ENCODE measurements at regions not wholly inside any gene's neighbourhood (a gene's known extent, or its start where the extent isn't known, plus 50 kb on each side); places are given as distances from the start of the nearest gene placed in this dataset.

DNA sequence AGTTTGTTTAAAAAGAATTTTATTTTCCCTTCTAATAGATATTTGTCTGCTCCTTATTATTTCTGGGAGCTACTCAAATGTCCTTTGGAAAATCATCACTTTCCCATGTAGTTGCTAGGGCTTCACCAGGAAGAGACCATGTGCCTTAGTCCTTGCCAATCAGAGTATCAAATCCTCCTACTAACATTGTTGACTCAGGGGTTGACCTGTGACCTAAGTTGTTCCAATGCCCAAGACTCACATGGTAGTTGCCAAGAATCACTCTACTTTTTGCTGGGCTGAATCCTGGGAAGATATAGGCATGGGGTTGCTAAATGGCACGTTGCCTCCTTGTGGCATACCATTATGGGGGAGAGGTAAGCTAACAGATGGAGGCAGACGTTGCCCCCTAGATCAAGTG is 58.2 kb upstream of the FOXD3 start:
- Histone ChIP-seq H3K36me3 (replicated peaks in 1 of 2; ENCODE audit: control extremely low read depth in 1 of 2, control insufficient read depth in 1 of 2, extremely low read depth in 1 of 2, insufficient read depth in 2 of 2, low read length in 1 of 2) (no peaks in the 10 kb centered on the region), H3K27me3 (replicated peaks in 1 of 4; ENCODE audit: control extremely low read depth in 1 of 4, control insufficient read depth in 3 of 4, insufficient read depth in 4 of 4, low read length in 3 of 4) (peaks cover 0 to under 1% (median 0%) of the 10 kb centered on the region in 4 experiments), H3K27ac (ENCODE audit: low read length in 2 of 2) (no peak overlapping the region), H3K4me3 (ENCODE audit: control extremely low read depth in 1 of 5, extremely low read depth in 1 of 5, insufficient read depth in 1 of 5, low read depth in 2 of 5, low read length in 4 of 5) (no peak overlapping the region), H4K20me1 (ENCODE audit: control insufficient read depth, insufficient read depth, low read length, poor library complexity, severe bottlenecking) (no peaks in the 10 kb centered on the region), H3K79me2 (ENCODE audit: control insufficient read depth, insufficient read depth, low read length) (no peaks in the 10 kb centered on the region), H3K4me1 (ENCODE audit: control insufficient read depth in 2 of 2, insufficient read depth in 2 of 2, low read length in 2 of 2) (no peaks in the 10 kb centered on the region), H2AFZ (ENCODE audit: insufficient read depth, low read depth, low read length, poor library complexity, severe bottlenecking) (no peak overlapping the region), H3K9ac (ENCODE audit: low read length) (no peak overlapping the region), H3K9me3 (ENCODE audit: control extremely low read depth in 1 of 3, control insufficient read depth in 2 of 3, insufficient read depth in 1 of 3, low read length in 2 of 3) (no peaks in the 10 kb centered on the region), H3K4me2 (replicated peaks; ENCODE audit: low read depth, low read length, poor library complexity, severe bottlenecking) (no peak overlapping the region)
- 67% methylated on average over 1 of the region's 2 CpGs for WGBS (ENCODE audit: insufficient coverage)
- no peak for ATAC-seq (ENCODE audit: low read depth)
- Mint-ChIP-seq H3K4me3 (no peak overlapping the region), H3K27me3 (peaks cover 18% of the 10 kb centered on the region), H3K4me1 (no peaks in the 10 kb centered on the region), H3K9me3 (ENCODE audit: insufficient read depth) (no peaks in the 10 kb centered on the region), H3K27ac (no peak overlapping the region)
- DNase-seq: no peak
- intact Hi-C loops (cut with micrococcal nuclease): no loop called here
- ChIA-PET CTCF (no interaction called here), POLR2A (no interaction called here)
- TF ChIP-seq EZH2 (IDR thresholded peaks at IDR 0.05; ENCODE audit: borderline replicate concordance, insufficient read depth, low read depth, low read length, poor library complexity, severe bottlenecking): no peak
- TF ChIP-seq, protein P1, sequence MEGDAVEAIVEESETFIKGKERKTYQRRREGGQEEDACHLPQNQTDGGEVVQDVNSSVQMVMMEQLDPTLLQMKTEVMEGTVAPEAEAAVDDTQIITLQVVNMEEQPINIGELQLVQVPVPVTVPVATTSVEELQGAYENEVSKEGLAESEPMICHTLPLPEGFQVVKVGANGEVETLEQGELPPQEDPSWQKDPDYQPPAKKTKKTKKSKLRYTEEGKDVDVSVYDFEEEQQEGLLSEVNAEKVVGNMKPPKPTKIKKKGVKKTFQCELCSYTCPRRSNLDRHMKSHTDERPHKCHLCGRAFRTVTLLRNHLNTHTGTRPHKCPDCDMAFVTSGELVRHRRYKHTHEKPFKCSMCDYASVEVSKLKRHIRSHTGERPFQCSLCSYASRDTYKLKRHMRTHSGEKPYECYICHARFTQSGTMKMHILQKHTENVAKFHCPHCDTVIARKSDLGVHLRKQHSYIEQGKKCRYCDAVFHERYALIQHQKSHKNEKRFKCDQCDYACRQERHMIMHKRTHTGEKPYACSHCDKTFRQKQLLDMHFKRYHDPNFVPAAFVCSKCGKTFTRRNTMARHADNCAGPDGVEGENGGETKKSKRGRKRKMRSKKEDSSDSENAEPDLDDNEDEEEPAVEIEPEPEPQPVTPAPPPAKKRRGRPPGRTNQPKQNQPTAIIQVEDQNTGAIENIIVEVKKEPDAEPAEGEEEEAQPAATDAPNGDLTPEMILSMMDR (IDR thresholded peaks at IDR 0.05): no peak

DNA sequence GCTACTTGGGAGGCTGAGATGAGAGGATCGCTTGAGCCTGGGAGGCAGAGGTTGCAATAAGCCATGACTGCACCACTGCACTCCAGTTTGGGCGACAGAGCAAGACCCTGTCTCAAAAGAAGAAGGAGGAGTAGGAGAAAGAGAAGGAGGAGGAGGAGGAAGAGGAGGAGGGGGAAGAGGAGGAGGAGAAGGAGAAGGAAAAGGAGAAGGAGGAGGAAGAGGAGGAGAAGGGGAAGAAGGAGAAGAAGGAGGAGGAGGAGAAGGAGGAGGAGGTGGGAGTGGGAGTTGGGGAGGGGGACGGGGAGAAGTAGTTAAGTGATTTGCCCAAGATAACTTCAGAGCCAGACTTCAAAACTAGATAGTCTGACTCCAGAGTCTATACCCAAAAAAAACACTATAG is 55.5 kb upstream of the FOXD3 start:
- no peak for ATAC-seq (ENCODE audit: low read depth)
- H3K4me1 ChIP-seq (ENCODE audit: control insufficient read depth in 2 of 2, insufficient read depth in 2 of 2, low read length in 2 of 2): no peaks in the 10 kb centered on the region
- no peak overlapping the region for H2AFZ ChIP-seq (ENCODE audit: insufficient read depth, low read depth, low read length, poor library complexity, severe bottlenecking)
- intact Hi-C loops (cut with micrococcal nuclease): no loop called here
- Mint-ChIP-seq H3K27ac (no peak overlapping the region), H3K4me1 (no peaks in the 10 kb centered on the region), H3K4me3 (no peak overlapping the region), H3K27me3 (peaks cover 11% of the 10 kb centered on the region), H3K9me3 (ENCODE audit: insufficient read depth) (no peaks in the 10 kb centered on the region)
- no peaks in the 10 kb centered on the region for H3K36me3 ChIP-seq (replicated peaks in 1 of 2; ENCODE audit: control extremely low read depth in 1 of 2, control insufficient read depth in 1 of 2, extremely low read depth in 1 of 2, insufficient read depth in 2 of 2, low read length in 1 of 2)
- no peaks in the 10 kb centered on the region for H4K20me1 ChIP-seq (ENCODE audit: control insufficient read depth, insufficient read depth, low read length, poor library complexity, severe bottlenecking)
- ChIA-PET POLR2A (no interaction called here), CTCF (no interaction called here)
- no peaks in the 10 kb centered on the region for H3K79me2 ChIP-seq (ENCODE audit: control insufficient read depth, insufficient read depth, low read length)
- H3K4me2 ChIP-seq (replicated peaks; ENCODE audit: low read depth, low read length, poor library complexity, severe bottlenecking): no peak overlapping the region
- H3K9me3 ChIP-seq (ENCODE audit: control extremely low read depth in 1 of 3, control insufficient read depth in 2 of 3, insufficient read depth in 1 of 3, low read length in 2 of 3): no peaks in the 10 kb centered on the region
- H3K9ac ChIP-seq (ENCODE audit: low read length): no peak overlapping the region
- no peak for DNase-seq
- 93% methylated on average over 2 of the region's 3 CpGs for WGBS (ENCODE audit: insufficient coverage)
- H3K4me3 ChIP-seq (ENCODE audit: control extremely low read depth in 1 of 5, extremely low read depth in 1 of 5, insufficient read depth in 1 of 5, low read depth in 2 of 5, low read length in 4 of 5): no peak overlapping the region
- H3K27me3 ChIP-seq (replicated peaks in 1 of 4; ENCODE audit: control extremely low read depth in 1 of 4, control insufficient read depth in 3 of 4, insufficient read depth in 4 of 4, low read length in 3 of 4): peaks cover 0 to 3% (median 0%) of the 10 kb centered on the region in 4 experiments
- TF ChIP-seq, protein P1 (IDR thresholded peaks at IDR 0.05): no peak
- no peak for TF ChIP-seq EZH2 (IDR thresholded peaks at IDR 0.05; ENCODE audit: borderline replicate concordance, insufficient read depth, low read depth, low read length, poor library complexity, severe bottlenecking)
- H3K27ac ChIP-seq (ENCODE audit: low read length in 2 of 2): no peak overlapping the region

All from B cell (primary cell).